GM23338 (cell line): ENCODE measurements at regions not wholly inside any gene's neighbourhood (a gene's known extent, or its start where the extent isn't known, plus 50 kb on each side); places are given as distances from the start of the nearest gene placed in this dataset.

Experiments
- ATAC-seq: fragments of 200-7000 bp; cut with Tn5 transposase; 3 replicates; pipeline ENCODE4 v1.9.1; 2020
- DNase-seq: peaks from one replicate; pipeline ENCODE4 v3.0.0-alpha.2; 2015; ENCODE audit warnings: low spot score
- H2AFZ ChIP-seq: fragments of 200-600 bp; sonication (generic); 2 replicates; pipeline ENCODE4 v1.8.0; 2016; ENCODE audit warnings: antibody characterized with exemption, mild to moderate bottlenecking, moderate library complexity
- H3F3A ChIP-seq: fragments of 200-600 bp; sonication (generic); replicated peaks from 2 replicates; pipeline ENCODE4 v1.8.0; 2017; ENCODE audit warnings: antibody characterized with exemption, mixed run types, low read depth
- H3K27ac ChIP-seq: fragments of 200-600 bp; sonication (generic); 2 replicates; pipeline ENCODE4 v1.6.1; 2016; ENCODE audit warnings: low read depth
- H3K27me3 ChIP-seq: fragments of 200-600 bp; sonication (generic); 2 replicates; pipeline ENCODE4 v1.8.0; 2016; ENCODE audit warnings: mild to moderate bottlenecking, mixed run types, moderate library complexity; ENCODE audit not compliant: insufficient read depth
- H3K36me3 ChIP-seq: fragments of 200-600 bp; sonication (generic); 2 replicates; pipeline ENCODE4 v1.8.0; 2016; ENCODE audit warnings: mild to moderate bottlenecking; ENCODE audit not compliant: insufficient read depth
- H3K4me1 ChIP-seq: fragments of 200-600 bp; sonication (generic); 2 replicates; pipeline ENCODE4 v1.8.0; 2016; ENCODE audit warnings: mild to moderate bottlenecking, moderate library complexity; ENCODE audit not compliant: insufficient read depth
- H3K4me2 ChIP-seq: fragments of 200-600 bp; sonication (generic); 2 replicates; pipeline ENCODE4 v1.7.1; 2017; ENCODE audit warnings: mixed run types
- H3K4me3 ChIP-seq: fragments of 200-600 bp; sonication (generic); 2 replicates; pipeline ENCODE4 v1.6.1; 2016; ENCODE audit warnings: mixed run types
- H3K79me2 ChIP-seq: fragments of 200-600 bp; sonication (generic); replicated peaks from 2 replicates; pipeline ENCODE4 v1.8.0; 2017; ENCODE audit warnings: mild to moderate bottlenecking; ENCODE audit not compliant: insufficient read depth
- H3K9me2 ChIP-seq: fragments of 200-600 bp; sonication (generic); 2 replicates; pipeline ENCODE4 v1.8.0; 2017; ENCODE audit not compliant: insufficient read depth
- H4K20me1 ChIP-seq: fragments of 200-600 bp; sonication (generic); replicated peaks from 2 replicates; pipeline ENCODE4 v1.8.0; 2017; ENCODE audit warnings: mild to moderate bottlenecking; ENCODE audit not compliant: insufficient read depth
- H3K27ac Mint-ChIP-seq: 2 replicates; pipeline ENCODE4 v1.8.0; 2020; ENCODE audit warnings: inconsistent platforms, mild to moderate bottlenecking, moderate library complexity, mixed read lengths
- H3K27me3 Mint-ChIP-seq: 3 replicates; pipeline ENCODE4 v1.8.0; 2022; ENCODE audit warnings: low read depth, mild to moderate bottlenecking, moderate library complexity, mixed read lengths, inconsistent platforms; ENCODE audit not compliant: insufficient read depth, poor library complexity
- H3K36me3 Mint-ChIP-seq: 3 replicates; pipeline ENCODE4 v1.8.0; 2021; ENCODE audit warnings: low read depth, mild to moderate bottlenecking, inconsistent platforms, moderate library complexity, mixed read lengths
- H3K4me1 Mint-ChIP-seq: 3 replicates; pipeline ENCODE4 v1.8.0; 2020; ENCODE audit warnings: mild to moderate bottlenecking, inconsistent platforms, mixed read lengths
- H3K4me3 Mint-ChIP-seq: 3 replicates; pipeline ENCODE4 v1.8.0; 2021; ENCODE audit warnings: moderate library complexity, mild to moderate bottlenecking, inconsistent platforms, mixed read lengths
- H3K9me3 Mint-ChIP-seq: 3 replicates; pipeline ENCODE4 v1.8.0; 2020; ENCODE audit warnings: moderate library complexity, mild to moderate bottlenecking, inconsistent platforms, mixed read lengths
- CREB1 ChIP-seq: fragments of 250-450 bp; sonication (Bioruptor Pico); IDR thresholded peaks from 2 replicates; pipeline ENCODE4 v1.5.0; 2020; ENCODE audit warnings: low read depth, mild to moderate bottlenecking, moderate library complexity
- CTCF ChIP-seq, 2 experiments: fragments of 200-600 bp in 1 of 2; sonication (generic) in 1 of 2; conservative IDR thresholded peaks; 2 replicates each; pipeline versions ENCODE4 v1.5.1 to v1.6.1; 2016 to 2017; ENCODE audit warnings: antibody characterized with exemption in 2 of 2, low read depth in 2 of 2, mild to moderate bottlenecking in 2 of 2, moderate library complexity in 1 of 2
- ETS1 ChIP-seq: IDR thresholded peaks from 2 replicates; pipeline ENCODE4 v1.6.1; 2016; ENCODE audit warnings: antibody characterized with exemption
- EZH2 ChIP-seq: fragments of 200-600 bp; sonication (generic); IDR thresholded peaks from one replicate; pipeline ENCODE4 v1.8.0; 2017; ENCODE audit warnings: antibody characterized with exemption, mild to moderate bottlenecking, low read depth; ENCODE audit not compliant: unreplicated experiment
- EZH2phosphoT487 ChIP-seq: fragments of 200-600 bp; sonication (generic); IDR thresholded peaks from one replicate; pipeline ENCODE4 v1.8.1; 2018; ENCODE audit warnings: antibody characterized with exemption; ENCODE audit not compliant: unreplicated experiment
- JUNB ChIP-seq: IDR thresholded peaks from one replicate; pipeline ENCODE4 v1.6.1; 2016; ENCODE audit warnings: antibody characterized with exemption; ENCODE audit not compliant: unreplicated experiment
- NANOG ChIP-seq: IDR thresholded peaks from 2 replicates; pipeline ENCODE4 v1.6.1; 2016; ENCODE audit warnings: antibody characterized with exemption, borderline replicate concordance
- POLR2AphosphoS5 ChIP-seq: IDR thresholded peaks from 2 replicates; pipeline ENCODE4 v1.6.1; 2016; ENCODE audit warnings: antibody characterized with exemption, low read depth
- REST ChIP-seq: IDR thresholded peaks from one replicate; pipeline ENCODE4 v1.6.1; 2018; ENCODE audit warnings: antibody characterized with exemption; ENCODE audit not compliant: unreplicated experiment
- STAT1 ChIP-seq: IDR thresholded peaks from one replicate; pipeline ENCODE4 v1.6.1; 2016; ENCODE audit warnings: antibody characterized with exemption; ENCODE audit not compliant: unreplicated experiment
- ZNF114 ChIP-seq: fragments of 250-450 bp; sonication (Bioruptor Pico); IDR thresholded peaks from 2 replicates; pipeline ENCODE4 v1.5.0; 2020; ENCODE audit warnings: mild to moderate bottlenecking, moderate library complexity
- ZNF331 ChIP-seq: fragments of 250-450 bp; sonication (Bioruptor Pico); IDR thresholded peaks from 2 replicates; pipeline ENCODE4 v1.5.0; 2020; ENCODE audit warnings: low read depth, mild to moderate bottlenecking, moderate library complexity

GRCh38 chr3:74442683-74443082, 171.8 kb downstream of the CNTN3 start (continued):
- TF ChIP-seq ZNF114 (CRISPR knock-in tag): no peak
- no peak for TF ChIP-seq REST

- no peak for ATAC-seq
- no peaks in the 10 kb centered on the region for H3K9me3 Mint-ChIP-seq
- no peaks in the 10 kb centered on the region for H3K36me3 ChIP-seq
- H3K27me3 ChIP-seq: no peaks in the 10 kb centered on the region
- no peak for DNase-seq
- H2AFZ ChIP-seq: no peak overlapping the region
- H3K4me3 Mint-ChIP-seq: no peak overlapping the region
- no peak overlapping the region for H3K4me2 ChIP-seq
- no peaks in the 10 kb centered on the region for H3K4me1 Mint-ChIP-seq
- no peaks in the 10 kb centered on the region for H3K79me2 ChIP-seq
- no peaks in the 10 kb centered on the region for H3K9me2 ChIP-seq
- H3K4me3 ChIP-seq: no peak overlapping the region
- H3F3A ChIP-seq: no peaks in the 10 kb centered on the region
- H3K4me1 ChIP-seq: no peaks in the 10 kb centered on the region
- H3K27ac ChIP-seq: no peak overlapping the region
- no peaks in the 10 kb centered on the region for H3K27me3 Mint-ChIP-seq
- no peaks in the 10 kb centered on the region for H3K36me3 Mint-ChIP-seq
- H4K20me1 ChIP-seq: no peaks in the 10 kb centered on the region
- no peak overlapping the region for H3K27ac Mint-ChIP-seq
- TF ChIP-seq ZNF331: no peak
- TF ChIP-seq CREB1 (CRISPR knock-in tag): no peak
- TF ChIP-seq EZH2: no peak
- TF ChIP-seq STAT1: no peak
- no peak for TF ChIP-seq EZH2phosphoT487
- TF ChIP-seq CTCF (conservative IDR thresholded peaks at IDR 0.05; ENCODE audit: low read depth in 2 of 2): no peak
- no peak for TF ChIP-seq ZNF114 (CRISPR knock-in tag)
- TF ChIP-seq ETS1: no peak
- TF ChIP-seq NANOG: no peak
- no peak for TF ChIP-seq JUNB
- no peak for TF ChIP-seq POLR2AphosphoS5
Measured at GRCh38 chr3:74442068-74442467, 172.4 kb downstream of the CNTN3 start.
